OCI-LY3 (cell line): ENCODE measurements at regions not wholly inside any gene's neighbourhood (a gene's known extent, or its start where the extent isn't known, plus 50 kb on each side); places are given as distances from the start of the nearest gene placed in this dataset.

Experiments used
- H2AFZ ChIP-seq: fragments of 200-600, 300-600 bp; shearing (Covaris generic); 2 replicates; pipeline ENCODE4 v1.6.0; 2014; ENCODE audit warnings: antibody characterized with exemption, low read depth, low read length
- H3K27ac ChIP-seq: fragments of 200-600, 300-600 bp; sonication (generic); 2 replicates; pipeline ENCODE4 v1.5.1; 2014; ENCODE audit warnings: mild to moderate bottlenecking, low read length, moderate library complexity, mixed read lengths
- H3K27me3 ChIP-seq: fragments of 200-600, 300-600 bp; sonication (generic); 2 replicates; pipeline ENCODE4 v1.6.1; 2014; ENCODE audit warnings: low read depth, low read length, mixed read lengths
- H3K36me3 ChIP-seq: fragments of 200-600, 300-600 bp; sonication (generic); replicated peaks from 2 replicates; pipeline ENCODE3; 2014; ENCODE audit warnings: low read depth, low read length, mixed read lengths
- H3K4me1 ChIP-seq: fragments of 300-600, 200-600 bp; sonication (generic); 2 replicates; pipeline ENCODE4 v1.6.1; 2014; ENCODE audit warnings: low read length, mixed read lengths
- H3K4me2 ChIP-seq: fragments of 200-600, 300-600 bp; sonication (generic); 2 replicates; pipeline ENCODE4 v1.6.1; 2014; ENCODE audit warnings: low read length, mixed read lengths
- H3K4me3 ChIP-seq: fragments of 300-600, 200-600 bp; sonication (generic); 2 replicates; pipeline ENCODE4 v1.5.1; 2014; ENCODE audit warnings: antibody characterized with exemption, mild to moderate bottlenecking, low read length, moderate library complexity
- H3K79me2 ChIP-seq: fragments of 300-600, 200-600 bp; shearing (Covaris generic); 2 replicates; pipeline ENCODE4 v1.6.1; 2014; ENCODE audit warnings: mild to moderate bottlenecking, low read length, mixed read lengths
- H3K9ac ChIP-seq: fragments of 300-600, 200-600 bp; shearing (Covaris generic); 2 replicates; pipeline ENCODE4 v1.6.0; 2014; ENCODE audit warnings: mild to moderate bottlenecking, low read length, moderate library complexity
- H3K9me3 ChIP-seq: fragments of 200-600, 300-600 bp; shearing (Covaris generic); 2 replicates; pipeline ENCODE4 v1.6.1; 2014; ENCODE audit warnings: low read length, mixed read lengths; ENCODE audit not compliant: insufficient read depth
- H4K20me1 ChIP-seq: fragments of 200-600, 300-600 bp; sonication (generic); 2 replicates; pipeline ENCODE4 v1.6.1; 2016; ENCODE audit warnings: low read length, mixed read lengths; ENCODE audit not compliant: insufficient read depth
- CTCF ChIP-seq: fragments of 200-600, 300-600 bp; sonication (generic); IDR thresholded peaks from 2 replicates; pipeline ENCODE4 v1.5.1; 2014; ENCODE audit warnings: antibody characterized with exemption, low read length, low read depth
- EZH2phosphoT487 ChIP-seq: fragments of 200-600 bp; shearing (Covaris generic); IDR thresholded peaks from 2 replicates; pipeline ENCODE4 v1.6.1; 2018; ENCODE audit warnings: antibody characterized with exemption, mixed run types, low read depth

GRCh38 chr7:112887976-112888375, 97.8 kb upstream of the TMEM168 start:
- Histone ChIP-seq H3K79me2 (no peaks in the 10 kb centered on the region), H3K4me2 (no peak overlapping the region), H3K27me3 (no peaks in the 10 kb centered on the region), H3K9ac (no peak overlapping the region), H3K9me3 (no peaks in the 10 kb centered on the region), H3K4me3 (no peak overlapping the region), H3K4me1 (no peaks in the 10 kb centered on the region), H3K36me3 (no peaks in the 10 kb centered on the region), H4K20me1 (no peaks in the 10 kb centered on the region), H2AFZ (no peak overlapping the region), H3K27ac (no peak overlapping the region)
- no peak for TF ChIP-seq CTCF
- no peak for TF ChIP-seq EZH2phosphoT487

- Histone ChIP-seq H3K79me2 (no peaks in the 10 kb centered on the region), H3K4me3 (no peak overlapping the region), H3K4me2 (no peak overlapping the region), H3K9me3 (no peaks in the 10 kb centered on the region), H3K27ac (no peak overlapping the region), H2AFZ (no peak overlapping the region), H3K27me3 (no peaks in the 10 kb centered on the region), H3K4me1 (no peaks in the 10 kb centered on the region), H3K36me3 (no peaks in the 10 kb centered on the region), H3K9ac (no peak overlapping the region), H4K20me1 (no peaks in the 10 kb centered on the region)
- no peak for TF ChIP-seq CTCF
- TF ChIP-seq EZH2phosphoT487 = no peak
These were observed 97.1 kb upstream of the TMEM168 start for GRCh38 chr7:112887337-112887736.

- H3K36me3 ChIP-seq = no peaks in the 10 kb centered on the region
- no peak overlapping the region for H3K9ac ChIP-seq
- no peak for TF ChIP-seq CTCF
- no peak for TF ChIP-seq EZH2phosphoT487
- H3K4me3 ChIP-seq = no peak overlapping the region
- no peak overlapping the region for H3K4me2 ChIP-seq
- H3K9me3 ChIP-seq = no peaks in the 10 kb centered on the region
- H4K20me1 ChIP-seq = no peaks in the 10 kb centered on the region
- no peaks in the 10 kb centered on the region for H3K27me3 ChIP-seq
- no peak overlapping the region for H2AFZ ChIP-seq
- no peaks in the 10 kb centered on the region for H3K79me2 ChIP-seq
- no peak overlapping the region for H3K27ac ChIP-seq
- no peaks in the 10 kb centered on the region for H3K4me1 ChIP-seq
These were observed 96.0 kb upstream of the TMEM168 start for GRCh38 chr7:112886208-112886607.

GRCh38 chr7:112882991-112883390, 92.8 kb upstream of the TMEM168 start:
- no peak overlapping the region for H2AFZ ChIP-seq
- no peak for TF ChIP-seq EZH2phosphoT487
- TF ChIP-seq CTCF = no peak
- no peaks in the 10 kb centered on the region for H3K27me3 ChIP-seq
- no peak overlapping the region for H3K27ac ChIP-seq
- H3K79me2 ChIP-seq = no peaks in the 10 kb centered on the region
- H3K4me1 ChIP-seq = no peaks in the 10 kb centered on the region
- H3K9ac ChIP-seq = no peak overlapping the region
- H3K4me3 ChIP-seq = no peak overlapping the region
- H4K20me1 ChIP-seq = no peaks in the 10 kb centered on the region
- no peaks in the 10 kb centered on the region for H3K9me3 ChIP-seq
- H3K4me2 ChIP-seq = no peak overlapping the region
- no peaks in the 10 kb centered on the region for H3K36me3 ChIP-seq
